SK-N-SH treated with all-trans-retinoic acid at 6 μM for 48 hours (cell line): ENCODE measurements at regions not wholly inside any gene's neighbourhood (a gene's known extent, or its start where the extent isn't known, plus 50 kb on each side); places are given as distances from the start of the nearest gene placed in this dataset.

Experiments used
- ARNTL ChIP-seq: fragments of 450-650 bp; formaldehyde crosslinking; IDR thresholded peaks from 2 replicates; pipeline ENCODE4 v1.5.0; 2020; ENCODE audit warnings: low read depth, mild to moderate bottlenecking, moderate library complexity, borderline replicate concordance
- RARB ChIP-seq: fragments of 250-450 bp; sonication (Bioruptor Pico); IDR thresholded peaks from 2 replicates; pipeline ENCODE4 v1.8.0; 2021; ENCODE audit warnings: mild to moderate bottlenecking, moderate library complexity
- SNAI2 ChIP-seq: fragments of 250-450 bp; sonication (Bioruptor Pico); IDR thresholded peaks from 2 replicates; pipeline ENCODE4 v1.5.0; 2020; ENCODE audit warnings: mild to moderate bottlenecking, moderate library complexity
- ZFP3 ChIP-seq: fragments of 250-450 bp; sonication (Bioruptor Pico); IDR thresholded peaks from 2 replicates; pipeline ENCODE4 v1.5.0; 2020; ENCODE audit warnings: mild to moderate bottlenecking, moderate library complexity
- TF ChIP-seq, protein P1 (sequence below): fragments of 250-450 bp; sonication (Bioruptor Pico); IDR thresholded peaks from 2 replicates; pipeline ENCODE4 v1.5.1; 2021; ENCODE audit warnings: mild to moderate bottlenecking, moderate library complexity
- TF ChIP-seq, protein P2 (sequence below): fragments of 250-450 bp; sonication (Bioruptor Pico); IDR thresholded peaks from 2 replicates; pipeline ENCODE4 v1.5.0; 2020; ENCODE audit warnings: mild to moderate bottlenecking, moderate library complexity
- TF ChIP-seq, protein P3 (sequence below): fragments of 250-450 bp; sonication (Bioruptor Pico); IDR thresholded peaks from 2 replicates; pipeline ENCODE4 v1.5.1; 2020; ENCODE audit warnings: low read depth, mild to moderate bottlenecking, moderate library complexity

DNA sequence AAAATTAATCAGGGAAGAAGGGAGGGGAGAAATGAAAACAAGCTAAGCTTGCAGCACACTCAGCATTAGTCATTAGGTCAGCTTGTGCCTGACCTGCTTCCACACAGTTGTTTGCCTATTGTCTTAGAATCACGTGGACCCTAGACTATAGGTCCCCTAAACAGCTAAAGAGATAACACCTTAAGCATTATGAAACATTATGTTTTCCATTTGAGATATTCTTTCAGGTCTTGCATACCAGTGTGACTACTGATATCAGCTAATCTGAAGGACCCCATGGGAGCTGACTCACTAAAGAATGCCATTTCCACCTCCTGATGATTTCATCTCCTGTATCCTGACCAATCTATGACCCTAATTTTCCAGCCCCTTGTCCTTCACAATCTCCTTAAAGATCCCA lies 154.1 kb upstream of the FUT8 start:
- TF ChIP-seq SNAI2 (CRISPR knock-in tag) (no peak), ARNTL (CRISPR knock-in tag) (no peak), RARB (CRISPR knock-in tag) (no peak), ZFP3 (CRISPR knock-in tag) (no peak)
- TF ChIP-seq, protein P1, sequence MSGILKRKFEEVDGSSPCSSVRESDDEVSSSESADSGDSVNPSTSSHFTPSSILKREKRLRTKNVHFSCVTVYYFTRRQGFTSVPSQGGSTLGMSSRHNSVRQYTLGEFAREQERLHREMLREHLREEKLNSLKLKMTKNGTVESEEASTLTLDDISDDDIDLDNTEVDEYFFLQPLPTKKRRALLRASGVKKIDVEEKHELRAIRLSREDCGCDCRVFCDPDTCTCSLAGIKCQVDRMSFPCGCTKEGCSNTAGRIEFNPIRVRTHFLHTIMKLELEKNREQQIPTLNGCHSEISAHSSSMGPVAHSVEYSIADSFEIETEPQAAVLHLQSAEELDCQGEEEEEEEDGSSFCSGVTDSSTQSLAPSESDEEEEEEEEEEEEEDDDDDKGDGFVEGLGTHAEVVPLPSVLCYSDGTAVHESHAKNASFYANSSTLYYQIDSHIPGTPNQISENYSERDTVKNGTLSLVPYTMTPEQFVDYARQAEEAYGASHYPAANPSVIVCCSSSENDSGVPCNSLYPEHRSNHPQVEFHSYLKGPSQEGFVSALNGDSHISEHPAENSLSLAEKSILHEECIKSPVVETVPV (CRISPR knock-in tag) = no peak
- TF ChIP-seq, protein P2, sequence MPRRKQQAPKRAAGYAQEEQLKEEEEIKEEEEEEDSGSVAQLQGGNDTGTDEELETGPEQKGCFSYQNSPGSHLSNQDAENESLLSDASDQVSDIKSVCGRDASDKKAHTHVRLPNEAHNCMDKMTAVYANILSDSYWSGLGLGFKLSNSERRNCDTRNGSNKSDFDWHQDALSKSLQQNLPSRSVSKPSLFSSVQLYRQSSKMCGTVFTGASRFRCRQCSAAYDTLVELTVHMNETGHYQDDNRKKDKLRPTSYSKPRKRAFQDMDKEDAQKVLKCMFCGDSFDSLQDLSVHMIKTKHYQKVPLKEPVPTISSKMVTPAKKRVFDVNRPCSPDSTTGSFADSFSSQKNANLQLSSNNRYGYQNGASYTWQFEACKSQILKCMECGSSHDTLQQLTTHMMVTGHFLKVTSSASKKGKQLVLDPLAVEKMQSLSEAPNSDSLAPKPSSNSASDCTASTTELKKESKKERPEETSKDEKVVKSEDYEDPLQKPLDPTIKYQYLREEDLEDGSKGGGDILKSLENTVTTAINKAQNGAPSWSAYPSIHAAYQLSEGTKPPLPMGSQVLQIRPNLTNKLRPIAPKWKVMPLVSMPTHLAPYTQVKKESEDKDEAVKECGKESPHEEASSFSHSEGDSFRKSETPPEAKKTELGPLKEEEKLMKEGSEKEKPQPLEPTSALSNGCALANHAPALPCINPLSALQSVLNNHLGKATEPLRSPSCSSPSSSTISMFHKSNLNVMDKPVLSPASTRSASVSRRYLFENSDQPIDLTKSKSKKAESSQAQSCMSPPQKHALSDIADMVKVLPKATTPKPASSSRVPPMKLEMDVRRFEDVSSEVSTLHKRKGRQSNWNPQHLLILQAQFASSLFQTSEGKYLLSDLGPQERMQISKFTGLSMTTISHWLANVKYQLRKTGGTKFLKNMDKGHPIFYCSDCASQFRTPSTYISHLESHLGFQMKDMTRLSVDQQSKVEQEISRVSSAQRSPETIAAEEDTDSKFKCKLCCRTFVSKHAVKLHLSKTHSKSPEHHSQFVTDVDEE (CRISPR knock-in tag) = no peak
- TF ChIP-seq, protein P3, sequence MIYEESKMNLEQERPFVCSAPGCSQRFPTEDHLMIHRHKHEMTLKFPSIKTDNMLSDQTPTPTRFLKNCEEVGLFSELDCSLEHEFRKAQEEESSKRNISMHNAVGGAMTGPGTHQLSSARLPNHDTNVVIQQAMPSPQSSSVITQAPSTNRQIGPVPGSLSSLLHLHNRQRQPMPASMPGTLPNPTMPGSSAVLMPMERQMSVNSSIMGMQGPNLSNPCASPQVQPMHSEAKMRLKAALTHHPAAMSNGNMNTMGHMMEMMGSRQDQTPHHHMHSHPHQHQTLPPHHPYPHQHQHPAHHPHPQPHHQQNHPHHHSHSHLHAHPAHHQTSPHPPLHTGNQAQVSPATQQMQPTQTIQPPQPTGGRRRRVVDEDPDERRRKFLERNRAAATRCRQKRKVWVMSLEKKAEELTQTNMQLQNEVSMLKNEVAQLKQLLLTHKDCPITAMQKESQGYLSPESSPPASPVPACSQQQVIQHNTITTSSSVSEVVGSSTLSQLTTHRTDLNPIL (CRISPR knock-in tag) = no peak
